ENCODE measurements at regions not wholly inside any gene's neighbourhood (a gene's known extent, or its start where the extent isn't known, plus 50 kb on each side); places are given as distances from the start of the nearest gene placed in this dataset.

DNA sequence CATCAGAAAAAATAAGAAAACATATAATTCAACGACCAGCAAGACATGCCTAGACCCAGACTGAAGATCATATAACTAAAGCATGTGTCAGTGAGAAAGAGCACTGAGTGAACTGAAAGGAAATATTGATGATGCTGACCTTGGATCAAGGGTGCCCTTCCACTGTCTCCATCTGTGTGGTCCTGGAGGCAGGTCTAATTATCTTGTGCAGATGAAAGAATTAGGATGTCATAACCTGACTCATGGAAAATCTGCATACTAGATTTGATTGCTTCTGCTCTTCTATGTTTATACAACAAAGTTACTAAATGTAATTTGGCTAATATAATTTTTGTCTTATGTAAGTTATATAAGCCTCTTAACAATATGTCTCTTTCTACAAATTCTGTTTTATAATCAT lies 264.6 kb upstream of the TGFBR2 start:
- Histone ChIP-seq H3K4me3 (ENCODE audit: low read length, poor library complexity, severe bottlenecking) (no peak overlapping the region), H3K36me3 (ENCODE audit: insufficient read depth, low read length) (no peaks in the 10 kb centered on the region), H3K9me2 (replicated peaks; ENCODE audit: low read depth, low read length) (no peaks in the 10 kb centered on the region), H4K20me1 (ENCODE audit: insufficient read depth, low read length, poor library complexity, severe bottlenecking) (no peaks in the 10 kb centered on the region), H3K4me1 (ENCODE audit: insufficient read depth, low read length, poor library complexity, severe bottlenecking) (peaks cover 3% of the 10 kb centered on the region), H2AFZ (ENCODE audit: low read length) (no peak overlapping the region), H3K4me2 (ENCODE audit: low read depth, low read length, poor library complexity, severe bottlenecking) (no peak overlapping the region), H3K27me3 (ENCODE audit: insufficient read depth, low read length, poor library complexity, severe bottlenecking) (no peaks in the 10 kb centered on the region), H3K9me3 (ENCODE audit: insufficient read depth, low read depth, low read length) (no peaks in the 10 kb centered on the region; the same call in 1 of the 2 replicates), H3K9ac (ENCODE audit: low read depth, low read length, poor library complexity, severe bottlenecking) (no peak overlapping the region), H3K79me2 (ENCODE audit: insufficient read depth, low read length) (no peaks in the 10 kb centered on the region), H3F3A (ENCODE audit: low read depth) (no peaks in the 10 kb centered on the region)
- TF ChIP-seq EZH2phosphoT487 (IDR thresholded peaks at IDR 0.05; ENCODE audit: borderline replicate concordance), result no peak
- TF ChIP-seq, protein P1, sequence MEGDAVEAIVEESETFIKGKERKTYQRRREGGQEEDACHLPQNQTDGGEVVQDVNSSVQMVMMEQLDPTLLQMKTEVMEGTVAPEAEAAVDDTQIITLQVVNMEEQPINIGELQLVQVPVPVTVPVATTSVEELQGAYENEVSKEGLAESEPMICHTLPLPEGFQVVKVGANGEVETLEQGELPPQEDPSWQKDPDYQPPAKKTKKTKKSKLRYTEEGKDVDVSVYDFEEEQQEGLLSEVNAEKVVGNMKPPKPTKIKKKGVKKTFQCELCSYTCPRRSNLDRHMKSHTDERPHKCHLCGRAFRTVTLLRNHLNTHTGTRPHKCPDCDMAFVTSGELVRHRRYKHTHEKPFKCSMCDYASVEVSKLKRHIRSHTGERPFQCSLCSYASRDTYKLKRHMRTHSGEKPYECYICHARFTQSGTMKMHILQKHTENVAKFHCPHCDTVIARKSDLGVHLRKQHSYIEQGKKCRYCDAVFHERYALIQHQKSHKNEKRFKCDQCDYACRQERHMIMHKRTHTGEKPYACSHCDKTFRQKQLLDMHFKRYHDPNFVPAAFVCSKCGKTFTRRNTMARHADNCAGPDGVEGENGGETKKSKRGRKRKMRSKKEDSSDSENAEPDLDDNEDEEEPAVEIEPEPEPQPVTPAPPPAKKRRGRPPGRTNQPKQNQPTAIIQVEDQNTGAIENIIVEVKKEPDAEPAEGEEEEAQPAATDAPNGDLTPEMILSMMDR (conservative IDR thresholded peaks at IDR 0.05; ENCODE audit: low read length), result no peak

GRCh38 chr3:30342318-30343060 lies 263.9 kb upstream of the TGFBR2 start:
- no peaks in the 10 kb centered on the region for H3K36me3 ChIP-seq (ENCODE audit: insufficient read depth, low read length)
- H3K27me3 ChIP-seq (ENCODE audit: insufficient read depth, low read length, poor library complexity, severe bottlenecking), result no peaks in the 10 kb centered on the region
- H3K9me3 ChIP-seq (ENCODE audit: insufficient read depth, low read depth, low read length), result no peaks in the 10 kb centered on the region; the same call in 1 of the 2 replicates
- H3K79me2 ChIP-seq (ENCODE audit: insufficient read depth, low read length), result no peaks in the 10 kb centered on the region
- no peak overlapping the region for H3K4me2 ChIP-seq (ENCODE audit: low read depth, low read length, poor library complexity, severe bottlenecking)
- peaks cover 9% of the 10 kb centered on the region for H3K4me1 ChIP-seq (ENCODE audit: insufficient read depth, low read length, poor library complexity, severe bottlenecking)
- H4K20me1 ChIP-seq (ENCODE audit: insufficient read depth, low read length, poor library complexity, severe bottlenecking), result no peaks in the 10 kb centered on the region
- no peak overlapping the region for H3K9ac ChIP-seq (ENCODE audit: low read depth, low read length, poor library complexity, severe bottlenecking)
- H2AFZ ChIP-seq (ENCODE audit: low read length), result no peak overlapping the region
- H3K9me2 ChIP-seq (replicated peaks; ENCODE audit: low read depth, low read length), result no peaks in the 10 kb centered on the region
- no peaks in the 10 kb centered on the region for H3F3A ChIP-seq (ENCODE audit: low read depth)
- TF ChIP-seq EZH2phosphoT487 (IDR thresholded peaks at IDR 0.05; ENCODE audit: borderline replicate concordance), result no peak
- TF ChIP-seq, protein P1 (conservative IDR thresholded peaks at IDR 0.05; ENCODE audit: low read length), result no peak
- H3K4me3 ChIP-seq (ENCODE audit: low read length, poor library complexity, severe bottlenecking), result no peak overlapping the region

GRCh38 chr3:30343067-30343831 lies 263.2 kb upstream of the TGFBR2 start:
- Histone ChIP-seq H2AFZ (ENCODE audit: low read length) (no peak overlapping the region), H3F3A (ENCODE audit: low read depth) (no peaks in the 10 kb centered on the region), H3K79me2 (ENCODE audit: insufficient read depth, low read length) (no peaks in the 10 kb centered on the region), H3K4me3 (ENCODE audit: low read length, poor library complexity, severe bottlenecking) (no peak overlapping the region), H3K9me3 (ENCODE audit: insufficient read depth, low read depth, low read length) (no peaks in the 10 kb centered on the region; the same call in 1 of the 2 replicates), H3K36me3 (ENCODE audit: insufficient read depth, low read length) (no peaks in the 10 kb centered on the region), H3K9me2 (replicated peaks; ENCODE audit: low read depth, low read length) (no peaks in the 10 kb centered on the region), H3K4me2 (ENCODE audit: low read depth, low read length, poor library complexity, severe bottlenecking) (no peak overlapping the region), H3K4me1 (ENCODE audit: insufficient read depth, low read length, poor library complexity, severe bottlenecking) (peaks cover 17% of the 10 kb centered on the region), H4K20me1 (ENCODE audit: insufficient read depth, low read length, poor library complexity, severe bottlenecking) (no peaks in the 10 kb centered on the region), H3K27me3 (ENCODE audit: insufficient read depth, low read length, poor library complexity, severe bottlenecking) (no peaks in the 10 kb centered on the region), H3K9ac (ENCODE audit: low read depth, low read length, poor library complexity, severe bottlenecking) (no peak overlapping the region)
- TF ChIP-seq, protein P1 (conservative IDR thresholded peaks at IDR 0.05; ENCODE audit: low read length), result no peak
- no peak for TF ChIP-seq EZH2phosphoT487 (IDR thresholded peaks at IDR 0.05; ENCODE audit: borderline replicate concordance)
